Hepatocyte (in vitro differentiated cells): ENCODE measurements at regions not wholly inside any gene's neighbourhood (a gene's known extent, or its start where the extent isn't known, plus 50 kb on each side); places are given as distances from the start of the nearest gene placed in this dataset.

Experiments used
- DNase-seq: peaks from one replicate; pipeline ENCODE4 v3.0.0-alpha.2; 2016; ENCODE audit warnings: low spot score
- H2AFZ ChIP-seq: fragments of 200-600 bp; sonication (generic); 2 replicates; pipeline ENCODE4 v1.6.0; 2016; ENCODE audit warnings: antibody characterized with exemption, mild to moderate bottlenecking
- H3K27ac ChIP-seq: fragments of 200-600 bp; sonication (generic); 2 replicates; pipeline ENCODE4 v1.5.1; 2016; ENCODE audit warnings: mild to moderate bottlenecking
- H3K27me3 ChIP-seq: fragments of 200-600 bp; sonication (generic); 2 replicates; pipeline ENCODE4 v1.6.1; 2016
- H3K36me3 ChIP-seq: fragments of 200-600 bp; sonication (generic); replicated peaks from 2 replicates; pipeline ENCODE4 v1.5.1; 2016; ENCODE audit warnings: low read depth; ENCODE audit not compliant: insufficient read depth
- H3K4me1 ChIP-seq: fragments of 200-600 bp; sonication (generic); 2 replicates; pipeline ENCODE4 v1.5.1; 2016; ENCODE audit warnings: mild to moderate bottlenecking, moderate library complexity; ENCODE audit not compliant: insufficient read depth
- H3K4me2 ChIP-seq: fragments of 200-600 bp; sonication (generic); 2 replicates; pipeline ENCODE4 v1.6.0; 2016
- H3K4me3 ChIP-seq: fragments of 200-600 bp; sonication (generic); 2 replicates; pipeline ENCODE4 v1.5.1; 2016; ENCODE audit warnings: mild to moderate bottlenecking
- H3K79me2 ChIP-seq: fragments of 200-600 bp; sonication (generic); 2 replicates; pipeline ENCODE4 v1.6.0; 2017; ENCODE audit warnings: mild to moderate bottlenecking
- H3K9me2 ChIP-seq: fragments of 200-600 bp; sonication (generic); replicated peaks from 2 replicates; pipeline ENCODE4 v1.6.0; 2017; ENCODE audit warnings: mild to moderate bottlenecking; ENCODE audit not compliant: insufficient read depth
- H3K9me3 ChIP-seq: fragments of 200-600 bp; sonication (generic); 2 replicates; pipeline ENCODE4 v1.5.1; 2016; ENCODE audit warnings: low read depth, mild to moderate bottlenecking
- H4K20me1 ChIP-seq: fragments of 200-600 bp; sonication (generic); 2 replicates; pipeline ENCODE4 v1.6.0; 2016; ENCODE audit warnings: mild to moderate bottlenecking; ENCODE audit not compliant: insufficient read depth, poor library complexity, severe bottlenecking
- CTCF ChIP-seq: fragments of 200-600 bp; sonication (generic); IDR thresholded peaks from 2 replicates; pipeline ENCODE4 v1.5.1; 2016; ENCODE audit warnings: antibody characterized with exemption, mild to moderate bottlenecking; ENCODE audit not compliant: poor library complexity
- EZH2 ChIP-seq: fragments of 200-600 bp; sonication (generic); IDR thresholded peaks from 2 replicates; pipeline ENCODE4 v1.6.1; 2016; ENCODE audit warnings: antibody characterized with exemption, mild to moderate bottlenecking, borderline replicate concordance
- EZH2phosphoT487 ChIP-seq: fragments of 200-600 bp; sonication (generic); IDR thresholded peaks from one replicate; pipeline ENCODE4 v1.6.1; 2018; ENCODE audit warnings: antibody characterized with exemption, mild to moderate bottlenecking, low read depth, moderate library complexity; ENCODE audit not compliant: unreplicated experiment, severe bottlenecking
- WGBS: methylation state at CpG from one replicate; pipeline ENCODE4 v1.1.6; 2016; ENCODE audit warnings: low lambda C conversion rate; ENCODE audit errors: missing lambda C conversion rate; 5-methylcytosine and 5-hydroxymethylcytosine counted together

- no peaks in the 10 kb centered on the region for H3K9me3 ChIP-seq
- no peaks in the 10 kb centered on the region for H3K79me2 ChIP-seq
- H3K4me2 ChIP-seq = no peak overlapping the region
- no peak overlapping the region for H3K4me3 ChIP-seq
- 48% methylated on average over 3 of the region's 3 CpGs for WGBS
- H3K4me1 ChIP-seq = no peaks in the 10 kb centered on the region
- no peak overlapping the region for H3K27ac ChIP-seq
- no peaks in the 10 kb centered on the region for H4K20me1 ChIP-seq
- no peaks in the 10 kb centered on the region for H3K27me3 ChIP-seq
- no peak for DNase-seq
- H3K9me2 ChIP-seq = no peaks in the 10 kb centered on the region
- TF ChIP-seq EZH2phosphoT487 = no peak
- no peak for TF ChIP-seq CTCF
- TF ChIP-seq EZH2 = no peak
- H2AFZ ChIP-seq = no peak overlapping the region
- H3K36me3 ChIP-seq = no peaks in the 10 kb centered on the region
Measured at GRCh38 chrX:98523026-98523425, 1639.3 kb downstream of the RPA4 start.

- Histone ChIP-seq H3K9me3 (no peaks in the 10 kb centered on the region), H4K20me1 (no peaks in the 10 kb centered on the region), H3K4me2 (no peak overlapping the region), H2AFZ (no peak overlapping the region), H3K27ac (no peak overlapping the region), H3K4me1 (no peaks in the 10 kb centered on the region), H3K9me2 (no peaks in the 10 kb centered on the region), H3K27me3 (no peaks in the 10 kb centered on the region), H3K36me3 (no peaks in the 10 kb centered on the region), H3K4me3 (no peak overlapping the region), H3K79me2 (no peaks in the 10 kb centered on the region)
- TF ChIP-seq EZH2phosphoT487 (no peak), EZH2 (no peak), CTCF (no peak)
- WGBS = 78% methylated on average over 3 of the region's 3 CpGs
- no peak for DNase-seq
Measured at GRCh38 chrX:98523521-98523920, 1639.8 kb downstream of the RPA4 start.

GRCh38 chrX:98548519-98548918, 1664.8 kb downstream of the RPA4 start:
- Histone ChIP-seq H3K27me3 (no peaks in the 10 kb centered on the region), H3K27ac (no peak overlapping the region), H3K4me3 (no peak overlapping the region), H3K9me2 (no peaks in the 10 kb centered on the region), H3K9me3 (no peaks in the 10 kb centered on the region), H3K36me3 (no peaks in the 10 kb centered on the region), H3K79me2 (no peaks in the 10 kb centered on the region), H3K4me1 (no peaks in the 10 kb centered on the region), H3K4me2 (no peak overlapping the region), H2AFZ (no peak overlapping the region), H4K20me1 (no peaks in the 10 kb centered on the region)
- 37% methylated on average over 2 of the region's 2 CpGs for WGBS
- DNase-seq = no peak
- TF ChIP-seq EZH2 (no peak), EZH2phosphoT487 (no peak), CTCF (no peak)

GRCh38 chrX:98568795-98569194, 1685.1 kb downstream of the RPA4 start:
- H3K27ac ChIP-seq = no peak overlapping the region
- WGBS = 91% methylated on average over 2 of the region's 2 CpGs
- no peaks in the 10 kb centered on the region for H3K9me2 ChIP-seq
- no peaks in the 10 kb centered on the region for H3K9me3 ChIP-seq
- no peak overlapping the region for H2AFZ ChIP-seq
- no peaks in the 10 kb centered on the region for H3K27me3 ChIP-seq
- H3K79me2 ChIP-seq = no peaks in the 10 kb centered on the region
- H3K36me3 ChIP-seq = no peaks in the 10 kb centered on the region
- no peaks in the 10 kb centered on the region for H4K20me1 ChIP-seq
- no peak overlapping the region for H3K4me2 ChIP-seq
- TF ChIP-seq EZH2phosphoT487 (no peak), EZH2 (no peak), CTCF (no peak)
- no peak overlapping the region for H3K4me3 ChIP-seq
- no peak for DNase-seq
- H3K4me1 ChIP-seq = no peaks in the 10 kb centered on the region
